K562 (cell line): ENCODE measurements at regions not wholly inside any gene's neighbourhood (a gene's known extent, or its start where the extent isn't known, plus 50 kb on each side); places are given as distances from the start of the nearest gene placed in this dataset.
A peak's percentile ranks its signal among the peaks of the same experiment; 100 is the strongest.

Experiments used
- BACH1 ChIP-seq: fragments of 200-800 bp; sonication (Bioruptor generic); IDR thresholded peaks from 2 replicates; pipeline ENCODE4 v1.6.1; 2016; ENCODE audit warnings: missing genetic modification characterization, missing compliant biosample characterization
- EP300 ChIP-seq: IDR thresholded peaks from 2 replicates; pipeline ENCODE4 v1.6.1; 2012; ENCODE audit warnings: low read length, improper control_type of control experiment
- ESRRA ChIP-seq: fragments of 450-650 bp; IDR thresholded peaks from 2 replicates; pipeline ENCODE4 v1.6.1; 2014; ENCODE audit warnings: low read depth, mild to moderate bottlenecking, moderate library complexity, borderline replicate concordance
- ETV1 ChIP-seq: fragments of 450-650 bp; conservative IDR thresholded peaks from 2 replicates; pipeline ENCODE4 v1.6.1; 2016; ENCODE audit warnings: missing genetic modification characterization, control low read depth, low read depth, missing compliant biosample characterization
- FOSL1 ChIP-seq: fragments of 200-800 bp; sonication (Bioruptor generic); conservative IDR thresholded peaks from 2 replicates; pipeline ENCODE4 v1.6.1; 2016; ENCODE audit warnings: missing genetic modification characterization, missing compliant biosample characterization
- HCFC1 ChIP-seq: IDR thresholded peaks from 2 replicates; pipeline ENCODE4 v1.6.1; 2012; ENCODE audit warnings: low read depth, low read length, improper control_type of control experiment
- JUN ChIP-seq, 2 experiments: sonication (generic) in 1 of 2; formaldehyde crosslinking in 1 of 2; IDR thresholded peaks; 2 replicates each; pipeline versions ENCODE4 v1.6.1 to v1.8.0; 2012 to 2022; ENCODE audit warnings: borderline replicate concordance in 2 of 2, mild to moderate bottlenecking in 2 of 2, improper control_type of control experiment in 1 of 2, low read depth in 1 of 2, low read length in 1 of 2, missing genetic modification reagents in 1 of 2
- JUND ChIP-seq, 2 experiments: IDR thresholded peaks; 2 replicates in 1 of 2; 3 replicates in 1 of 2; pipeline ENCODE4 v1.6.1; 2011; ENCODE audit warnings: borderline replicate concordance in 2 of 2, low read depth in 2 of 2, low read length in 2 of 2, improper control_type of control experiment in 1 of 2, missing biosample characterization in 1 of 2, missing genetic modification characterization in 1 of 2, missing genetic modification reagents in 1 of 2
- MEIS2 ChIP-seq: fragments of 450-650 bp; IDR thresholded peaks from 2 replicates; pipeline ENCODE4 v1.6.1; 2014; ENCODE audit warnings: mild to moderate bottlenecking; ENCODE audit not compliant: partially characterized antibody
- NELFE ChIP-seq: IDR thresholded peaks from 2 replicates; pipeline ENCODE4 v1.6.1; 2011; ENCODE audit warnings: mild to moderate bottlenecking; ENCODE audit not compliant: insufficient read depth, insufficient read length
- NR2C2 ChIP-seq, 2 experiments: fragments of 200-800 bp in 1 of 2; sonication (Bioruptor generic) in 1 of 2; sonication (generic) in 1 of 2; formaldehyde crosslinking in 1 of 2; IDR thresholded peaks; 2 replicates each; pipeline versions ENCODE4 v1.6.1 to v1.8.0; 2016 to 2022; ENCODE audit warnings: mild to moderate bottlenecking in 1 of 2, missing compliant biosample characterization in 1 of 2, missing genetic modification characterization in 1 of 2, missing genetic modification reagents in 1 of 2
- PHF21A ChIP-seq: fragments of 450-650 bp; IDR thresholded peaks from 2 replicates; pipeline ENCODE4 v1.6.1; 2017; ENCODE audit warnings: low read depth, borderline replicate concordance
- PRMT5 ChIP-seq: sonication (generic); formaldehyde crosslinking; IDR thresholded peaks from 2 replicates; pipeline ENCODE4 v1.5.0; 2020; ENCODE audit warnings: missing genetic modification reagents
- RFX1 ChIP-seq: fragments of 450-650 bp; IDR thresholded peaks from 2 replicates; pipeline ENCODE4 v1.6.1; 2016; ENCODE audit warnings: mild to moderate bottlenecking, moderate library complexity
- SOX6 ChIP-seq: fragments of 450-650 bp; IDR thresholded peaks from 2 replicates; pipeline ENCODE4 v1.6.1; 2014; ENCODE audit warnings: mild to moderate bottlenecking
- ZNF175 ChIP-seq: fragments of 200-800 bp; sonication (Bioruptor generic); IDR thresholded peaks from 2 replicates; pipeline ENCODE4 v1.6.1; 2016; ENCODE audit warnings: low read depth, mild to moderate bottlenecking, missing genetic modification characterization, missing compliant biosample characterization
- TF ChIP-seq, protein P1 (sequence below), 3 experiments: fragments of 200-800 bp in 1 of 3; sonication (Bioruptor generic) in 1 of 3; sonication (generic) in 1 of 3; formaldehyde crosslinking in 1 of 3; IDR thresholded peaks; 2 replicates each; pipeline versions ENCODE4 v1.6.1 to v1.8.0; 2016 to 2022; ENCODE audit warnings: mild to moderate bottlenecking in 2 of 3, missing compliant biosample characterization in 2 of 3, missing genetic modification characterization in 2 of 3, missing genetic modification reagents in 1 of 3
- TF ChIP-seq, protein P2 (sequence below), 2 experiments: fragments of 450-650 bp; IDR thresholded peaks; 2 replicates each; pipeline ENCODE4 v1.6.1; 2016

DNA sequence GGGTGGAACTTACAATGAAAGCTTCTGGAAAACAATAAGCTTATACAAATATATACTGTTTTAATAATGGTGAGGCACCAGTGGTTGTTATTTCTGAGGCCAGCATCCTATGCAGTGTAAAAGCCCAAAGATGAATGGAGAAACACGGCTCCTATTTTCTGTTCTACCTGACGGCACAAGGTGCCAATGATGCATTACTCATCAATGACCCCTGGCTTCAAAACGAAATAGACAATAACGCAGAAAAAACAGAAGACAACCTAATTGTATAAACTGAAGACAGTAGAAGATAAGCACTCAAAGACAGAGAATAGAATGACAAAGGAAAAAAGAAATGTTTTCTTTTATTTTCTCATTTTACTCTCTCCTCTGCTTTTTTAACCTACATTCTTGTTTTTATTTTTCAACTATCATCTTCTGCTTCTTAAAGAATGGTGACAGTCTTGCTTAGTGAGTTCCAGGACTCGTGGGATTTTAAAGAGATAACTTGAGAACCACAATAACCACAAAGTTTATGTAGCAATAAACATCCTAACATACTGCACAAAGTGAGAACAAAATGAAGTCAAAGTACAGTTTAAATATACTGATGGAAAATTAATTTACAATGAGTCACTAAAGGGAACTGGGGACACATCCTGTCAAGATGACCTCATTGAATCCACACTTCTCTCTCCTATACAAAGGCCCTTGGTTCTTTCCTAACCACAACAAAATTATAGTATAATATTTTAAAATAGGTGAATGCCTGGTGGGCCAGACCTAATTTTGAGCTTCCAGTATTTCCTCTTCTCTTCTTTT is 169.8 kb downstream of the BTC start (continued):
- TF ChIP-seq JUN (IDR thresholded peaks at IDR 0.05; ENCODE audit: borderline replicate concordance, low read depth, low read length) (peak; percentile 81), JUN (CRISPR knock-in tag; IDR thresholded peaks at IDR 0.05; ENCODE audit: borderline replicate concordance) (no peak), ETV1 (tag) (0 out of 2 replicates have a peak, but pooled peaks have one; percentile 17), MEIS2 (peak; percentile 9), ESRRA (peak; percentile 31; the same call in 1 of the 2 replicates), BACH1 (tag) (peak; percentile 32; the same call in 1 of the 2 replicates), PRMT5 (no peak), SOX6 (peak; percentile 44; the same call in 1 of the 2 replicates), RFX1 (no peak), JUND (IDR thresholded peaks at IDR 0.05; ENCODE audit: borderline replicate concordance, low read depth, low read length) (peak; percentile 79), JUND (tag; IDR thresholded peaks at IDR 0.05; ENCODE audit: borderline replicate concordance, low read depth, low read length) (peak; percentile 79), NR2C2 (CRISPR knock-in tag; IDR thresholded peaks at IDR 0.05) (no peak), NR2C2 (tag; IDR thresholded peaks at IDR 0.05) (peak; percentile 41; the same call in 1 of the 2 replicates), FOSL1 (peak; percentile 83), ZNF175 (CRISPR knock-in tag) (peak; percentile 77), EP300 (0 out of 2 replicates have a peak, but pooled peaks have one; percentile 10), NELFE (no peak), PHF21A (no peak), HCFC1 (no peak)
- TF ChIP-seq, protein P1, sequence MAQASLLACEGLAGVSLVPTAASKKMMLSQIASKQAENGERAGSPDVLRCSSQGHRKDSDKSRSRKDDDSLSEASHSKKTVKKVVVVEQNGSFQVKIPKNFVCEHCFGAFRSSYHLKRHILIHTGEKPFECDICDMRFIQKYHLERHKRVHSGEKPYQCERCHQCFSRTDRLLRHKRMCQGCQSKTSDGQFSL (CRISPR knock-in tag; IDR thresholded peaks at IDR 0.05), result no peak
- TF ChIP-seq, protein P1 (tag; IDR thresholded peaks at IDR 0.05), result no peak
- TF ChIP-seq, protein P2, sequence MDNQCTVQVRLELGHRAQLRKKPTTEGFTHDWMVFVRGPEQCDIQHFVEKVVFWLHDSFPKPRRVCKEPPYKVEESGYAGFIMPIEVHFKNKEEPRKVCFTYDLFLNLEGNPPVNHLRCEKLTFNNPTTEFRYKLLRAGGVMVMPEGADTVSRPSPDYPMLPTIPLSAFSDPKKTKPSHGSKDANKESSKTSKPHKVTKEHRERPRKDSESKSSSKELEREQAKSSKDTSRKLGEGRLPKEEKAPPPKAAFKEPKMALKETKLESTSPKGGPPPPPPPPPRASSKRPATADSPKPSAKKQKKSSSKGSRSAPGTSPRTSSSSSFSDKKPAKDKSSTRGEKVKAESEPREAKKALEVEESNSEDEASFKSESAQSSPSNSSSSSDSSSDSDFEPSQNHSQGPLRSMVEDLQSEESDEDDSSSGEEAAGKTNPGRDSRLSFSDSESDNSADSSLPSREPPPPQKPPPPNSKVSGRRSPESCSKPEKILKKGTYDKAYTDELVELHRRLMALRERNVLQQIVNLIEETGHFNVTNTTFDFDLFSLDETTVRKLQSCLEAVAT (IDR thresholded peaks at IDR 0.05), result 0 out of 4 replicates have a peak, but pooled peaks of 1 of the 2 experiments have one; percentile 23
